ENCODE measurements at regions not wholly inside any gene's neighbourhood (a gene's known extent, or its start where the extent isn't known, plus 50 kb on each side); places are given as distances from the start of the nearest gene placed in this dataset.

DNA sequence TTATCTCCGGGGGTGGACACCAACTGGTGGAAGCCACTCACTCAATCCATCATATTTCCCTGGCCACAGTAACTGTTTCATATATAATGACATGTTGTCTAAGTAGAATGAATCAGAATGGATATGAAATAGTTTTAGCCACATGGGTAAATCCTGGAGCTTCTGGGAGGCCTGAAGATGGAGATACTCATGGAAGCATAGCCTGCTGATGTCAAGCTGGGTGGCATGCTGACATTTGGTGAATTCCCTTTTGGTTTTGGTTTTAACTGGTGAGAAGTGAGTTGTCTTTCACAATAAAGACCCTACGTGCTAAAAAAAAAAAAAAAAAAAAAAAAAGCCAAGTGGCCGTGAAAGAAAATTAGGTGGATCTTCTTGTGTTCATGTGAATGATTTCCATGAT, 105.3 kb upstream of the ITGA6 start:
- H3K4me3 ChIP-seq (ENCODE audit: low read depth, low read length), result no peak overlapping the region
- DNase-seq (ENCODE audit: low read depth), result no peak
- in situ Hi-C loops (cut with HindIII; ENCODE audit: low sequenced_read_pairs), result no loop called here
- no peak for TF ChIP-seq CTCF (IDR thresholded peaks at IDR 0.05; ENCODE audit: low read depth, low read length, missing control alignments)

GRCh38 chr2:172323256-172323655, 104.1 kb upstream of the ITGA6 start:
- in situ Hi-C loops (cut with HindIII; ENCODE audit: low sequenced_read_pairs), result no loop called here
- TF ChIP-seq CTCF (IDR thresholded peaks at IDR 0.05; ENCODE audit: low read depth, low read length, missing control alignments), result no peak
- no peak overlapping the region for H3K4me3 ChIP-seq (ENCODE audit: low read depth, low read length)
- DNase-seq (ENCODE audit: low read depth), result no peak

GRCh38 chr2:172323861-172324597, 103.4 kb upstream of the ITGA6 start:
- no peak for TF ChIP-seq CTCF (IDR thresholded peaks at IDR 0.05; ENCODE audit: low read depth, low read length, missing control alignments)
- no peak for DNase-seq (ENCODE audit: low read depth)
- no peak overlapping the region for H3K4me3 ChIP-seq (ENCODE audit: low read depth, low read length)
- in situ Hi-C loops (cut with HindIII; ENCODE audit: low sequenced_read_pairs), result no loop called here

GRCh38 chr2:172326211-172326509, 101.2 kb upstream of the ITGA6 start:
- no peak for TF ChIP-seq CTCF (IDR thresholded peaks at IDR 0.05; ENCODE audit: low read depth, low read length, missing control alignments)
- in situ Hi-C loops (cut with HindIII; ENCODE audit: low sequenced_read_pairs), result no loop called here
- no peak for DNase-seq (ENCODE audit: low read depth)
- no peak overlapping the region for H3K4me3 ChIP-seq (ENCODE audit: low read depth, low read length)

DNA sequence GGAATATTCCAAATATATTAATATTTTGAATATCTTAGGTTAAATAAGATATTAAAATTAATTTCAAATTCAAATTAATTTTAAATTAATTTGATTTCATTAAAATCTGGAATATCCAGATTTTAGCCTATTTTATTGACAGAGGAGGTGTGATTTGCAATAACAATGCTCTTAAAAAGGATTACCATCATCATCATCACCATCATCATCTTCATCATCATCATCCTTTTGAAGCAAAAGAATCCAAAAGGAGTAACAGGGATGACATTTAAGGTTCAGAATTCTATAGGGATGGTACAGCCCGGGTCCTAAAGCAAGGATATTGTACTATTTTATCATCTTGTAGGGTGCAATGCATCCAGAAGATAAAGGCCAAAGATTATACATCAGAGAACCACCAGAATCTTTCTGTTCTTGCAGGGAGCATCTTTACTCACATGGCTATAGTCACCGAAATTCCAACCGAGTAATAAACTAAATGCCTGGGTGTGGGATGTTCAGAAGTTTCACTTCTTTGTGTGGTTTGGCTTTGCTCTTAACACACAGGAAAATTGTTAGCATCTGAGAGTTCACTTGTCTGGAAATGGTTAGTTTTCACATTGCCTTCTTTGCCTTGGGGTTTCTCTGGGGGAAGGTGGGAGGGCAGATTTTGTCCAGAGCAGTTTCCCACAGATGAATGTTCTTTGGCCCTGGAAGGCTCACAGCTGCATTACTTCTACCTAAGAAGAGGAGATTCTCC, 99.1 kb upstream of the ITGA6 start:
- TF ChIP-seq CTCF (IDR thresholded peaks at IDR 0.05; ENCODE audit: low read depth, low read length, missing control alignments), result no peak
- DNase-seq (ENCODE audit: low read depth), result no peak
- no peak overlapping the region for H3K4me3 ChIP-seq (ENCODE audit: low read depth, low read length)
- in situ Hi-C loops (cut with HindIII; ENCODE audit: low sequenced_read_pairs), result no loop called here

- in situ Hi-C loops (cut with HindIII; ENCODE audit: low sequenced_read_pairs), result no loop called here
- TF ChIP-seq CTCF (IDR thresholded peaks at IDR 0.05; ENCODE audit: low read depth, low read length, missing control alignments), result no peak
- H3K4me3 ChIP-seq (ENCODE audit: low read depth, low read length), result no peak overlapping the region
- no peak for DNase-seq (ENCODE audit: low read depth)
Measured at GRCh38 chr2:172329416-172329773, 98.0 kb upstream of the ITGA6 start.

Data from astrocyte of the cerebellum (primary cell).